GM12891 (cell line): ENCODE measurements at regions not wholly inside any gene's neighbourhood (a gene's known extent, or its start where the extent isn't known, plus 50 kb on each side); places are given as distances from the start of the nearest gene placed in this dataset.

Experiments
- PAX5 ChIP-seq: IDR thresholded peaks from 2 replicates; pipeline ENCODE4 v1.6.1; 2011; ENCODE audit warnings: low read length, moderate library complexity, mild to moderate bottlenecking; ENCODE audit not compliant: insufficient read depth, severe bottlenecking
- POLR2A ChIP-seq: IDR thresholded peaks from 2 replicates; pipeline ENCODE4 v1.6.1; 2011; ENCODE audit warnings: low read depth, low read length, control low read depth
- POLR2AphosphoS5 ChIP-seq: IDR thresholded peaks from 2 replicates; pipeline ENCODE4 v1.6.1; 2011; ENCODE audit warnings: low read depth, low read length, control low read depth
- POU2F2 ChIP-seq: IDR thresholded peaks from 2 replicates; pipeline ENCODE4 v1.6.1; 2011; ENCODE audit warnings: low read depth, mild to moderate bottlenecking, control low read depth, low read length, moderate library complexity
- SPI1 ChIP-seq: IDR thresholded peaks from 2 replicates; pipeline ENCODE4 v1.6.1; 2011; ENCODE audit warnings: low read depth, low read length, control low read depth
- TAF1 ChIP-seq: IDR thresholded peaks from 2 replicates; pipeline ENCODE4 v1.6.1; 2011; ENCODE audit warnings: low read depth, low read length, control low read depth

- TF ChIP-seq POLR2AphosphoS5: no peak
- no peak for TF ChIP-seq POLR2A
- TF ChIP-seq SPI1: no peak
- TF ChIP-seq TAF1: no peak
- TF ChIP-seq POU2F2: no peak
- TF ChIP-seq PAX5: no peak
Observed at GRCh38 chr2:67628892-67629291, 231.8 kb downstream of the ETAA1 start.
